ENCODE measurements at regions not wholly inside any gene's neighbourhood (a gene's known extent, or its start where the extent isn't known, plus 50 kb on each side); places are given as distances from the start of the nearest gene placed in this dataset.
A peak's percentile ranks its signal among the peaks of the same experiment; 100 is the strongest.
"Not testable (repeated sequence)": the region's sequence is repeated elsewhere in the genome, so short reads cannot be mapped to it uniquely, and the experiment has no call there.

- DNase-seq: no peak
These were observed 75.2 kb upstream of the CD28 start for GRCh38 chr2:203631068-203631757.

- peak; percentile 27 for DNase-seq
These were observed 69.6 kb upstream of the CD28 start for GRCh38 chr2:203636588-203637470.

GRCh38 chr2:203637471-203638167, 68.8 kb upstream of the CD28 start:
- DNase-seq: no peak

GRCh38 chr2:203641865-203642264, 64.6 kb upstream of the CD28 start:
- not testable (repeated sequence) for DNase-seq

- not testable (repeated sequence) for DNase-seq
These were observed 63.6 kb upstream of the CD28 start for GRCh38 chr2:203642841-203643240.

GRCh38 chr2:203645831-203646230, 60.6 kb upstream of the CD28 start:
- no peak for DNase-seq

- DNase-seq: no peak
These were observed 60.1 kb upstream of the CD28 start for GRCh38 chr2:203646266-203646864.

GRCh38 chr2:203646961-203647360, 59.5 kb upstream of the CD28 start:
- DNase-seq: no peak

- DNase-seq: no peak
These were observed 58.9 kb upstream of the CD28 start for GRCh38 chr2:203647579-203647978.

GRCh38 chr2:203648273-203648672, 58.2 kb upstream of the CD28 start:
- no peak for DNase-seq

GRCh38 chr2:203649176-203649814, 57.1 kb upstream of the CD28 start:
- DNase-seq: no peak

GRCh38 chr2:203650860-203651613, 55.4 kb upstream of the CD28 start:
- peak; percentile 69 for DNase-seq

GRCh38 chr2:203651621-203652020, 54.8 kb upstream of the CD28 start:
- no peak for DNase-seq

- DNase-seq: no peak
These were observed 51.6 kb upstream of the CD28 start for GRCh38 chr2:203654826-203655225.

- no peak for DNase-seq
These were observed 49.7 kb upstream of the CD28 start for GRCh38 chr2:203656522-203657287.

All from OCI-M1 (cell line).